ENCODE measurements at regions not wholly inside any gene's neighbourhood (a gene's known extent, or its start where the extent isn't known, plus 50 kb on each side); places are given as distances from the start of the nearest gene placed in this dataset.

GRCh38 chr1:87508247-87508787 is 179.6 kb downstream of the LMO4 start:
- DNase-seq = no peak

GRCh38 chr1:87510540-87510939 is 181.9 kb downstream of the LMO4 start:
- DNase-seq = no peak

- no peak for DNase-seq
Measured at GRCh38 chr1:87511449-87511848, 182.8 kb downstream of the LMO4 start.

- DNase-seq = no peak
Measured at GRCh38 chr1:87512431-87512830, 183.8 kb downstream of the LMO4 start.

GRCh38 chr1:87513255-87513654 is 184.6 kb downstream of the LMO4 start:
- no peak for DNase-seq

GRCh38 chr1:87513966-87514660 is 185.4 kb downstream of the LMO4 start:
- DNase-seq = no peak

- DNase-seq = no peak
Measured at GRCh38 chr1:87515781-87516180, 187.1 kb downstream of the LMO4 start.

- no peak for DNase-seq
Measured at GRCh38 chr1:87518794-87519193, 190.1 kb downstream of the LMO4 start.

GRCh38 chr1:87521452-87521851 is 192.8 kb downstream of the LMO4 start:
- no peak for DNase-seq

- no peak for DNase-seq
Measured at GRCh38 chr1:87523466-87523865, 194.8 kb downstream of the LMO4 start.

GRCh38 chr1:87524021-87524754 is 195.5 kb downstream of the LMO4 start:
- DNase-seq = no peak

GRCh38 chr1:87528754-87529517 is 200.3 kb downstream of the LMO4 start:
- peak in 1 of 56 donors; percentile 1 for DNase-seq

GRCh38 chr1:87530042-87530807 is 201.5 kb downstream of the LMO4 start:
- no peak for DNase-seq

GRCh38 chr1:87535551-87535950 is 206.9 kb downstream of the LMO4 start:
- no peak for DNase-seq

- DNase-seq = no peak
Measured at GRCh38 chr1:87539147-87539546, 210.5 kb downstream of the LMO4 start.

GRCh38 chr1:87542697-87543096 is 214.0 kb downstream of the LMO4 start:
- no peak for DNase-seq

GRCh38 chr1:87549738-87550137 is 221.1 kb downstream of the LMO4 start:
- no peak for DNase-seq

GRCh38 chr1:87553511-87553910 is 224.8 kb downstream of the LMO4 start:
- no peak for DNase-seq

GRCh38 chr1:87555366-87555765 is 226.7 kb downstream of the LMO4 start:
- no peak for DNase-seq

- no peak for DNase-seq
Measured at GRCh38 chr1:87556326-87556725, 227.6 kb downstream of the LMO4 start.

- DNase-seq = no peak
Measured at GRCh38 chr1:87558921-87559320, 230.2 kb downstream of the LMO4 start.
